Stimulated activated CD4-positive, alpha-beta T cell treated with anti-CD3 and anti-CD28 coated beads, TNF-alpha, amount 100 ng/mL, for 1 hour (primary cell): ENCODE measurements at regions not wholly inside any gene's neighbourhood (a gene's known extent, or its start where the extent isn't known, plus 50 kb on each side); places are given as distances from the start of the nearest gene placed in this dataset.
"Not testable (repeated sequence)": the region's sequence is repeated elsewhere in the genome, so short reads cannot be mapped to it uniquely, and the experiment has no call there.

Experiments
- DNase-seq, 3 donors: peaks; one replicate each; pipeline ENCODE4 v3.0.0-alpha.2; 2020; ENCODE audit warnings: low read depth in 3 of 3, low spot score in 1 of 3

- no peak for DNase-seq
Measured at GRCh38 chr12:84502907-84503787, 409.5 kb downstream of the SLC6A15 start.

- DNase-seq, result no peak
Measured at GRCh38 chr12:84502180-84502860, 410.3 kb downstream of the SLC6A15 start.

- DNase-seq, result no peak
Measured at GRCh38 chr12:84497819-84498218, 414.8 kb downstream of the SLC6A15 start.

- no peak for DNase-seq
Measured at GRCh38 chr12:84495711-84496110, 416.9 kb downstream of the SLC6A15 start.

- no peak for DNase-seq
Measured at GRCh38 chr12:84492351-84492883, 420.2 kb downstream of the SLC6A15 start.

- DNase-seq, result no peak
Measured at GRCh38 chr12:84484798-84485197, 427.8 kb downstream of the SLC6A15 start.

- no peak for DNase-seq
Measured at GRCh38 chr12:84480803-84481202, 431.8 kb downstream of the SLC6A15 start.

- DNase-seq, result no peak
Measured at GRCh38 chr12:84470361-84470760, 442.2 kb downstream of the SLC6A15 start.

- no peak for DNase-seq
Measured at GRCh38 chr12:84464616-84465015, 448.0 kb downstream of the SLC6A15 start.

- no peak for DNase-seq
Measured at GRCh38 chr12:84463741-84464495, 448.7 kb downstream of the SLC6A15 start.

- DNase-seq, result no peak
Measured at GRCh38 chr12:84455598-84455997, 457.0 kb downstream of the SLC6A15 start.

GRCh38 chr12:84446478-84446877 lies 466.1 kb downstream of the SLC6A15 start:
- DNase-seq, result not testable (repeated sequence)

- no peak for DNase-seq
Measured at GRCh38 chr12:84436134-84436533, 476.5 kb downstream of the SLC6A15 start.

- no peak for DNase-seq
Measured at GRCh38 chr12:84435682-84436081, 476.9 kb downstream of the SLC6A15 start.

GRCh38 chr12:84422340-84422739 lies 490.3 kb downstream of the SLC6A15 start:
- no peak for DNase-seq

GRCh38 chr12:84421103-84421502 lies 491.5 kb downstream of the SLC6A15 start:
- DNase-seq, result no peak

GRCh38 chr12:84416626-84417025 lies 496.0 kb downstream of the SLC6A15 start:
- no peak for DNase-seq

GRCh38 chr12:84415946-84416345 lies 496.7 kb downstream of the SLC6A15 start:
- DNase-seq, result no peak

- DNase-seq, result no peak
Measured at GRCh38 chr12:84413656-84414055, 498.9 kb downstream of the SLC6A15 start.

- no peak for DNase-seq
Measured at GRCh38 chr12:84412226-84412625, 500.4 kb downstream of the SLC6A15 start.

GRCh38 chr12:84411031-84411430 lies 501.6 kb downstream of the SLC6A15 start:
- no peak for DNase-seq
